Sigmoid colon (tissue), 4 donors: ENCODE measurements at regions not wholly inside any gene's neighbourhood (a gene's known extent, or its start where the extent isn't known, plus 50 kb on each side); places are given as distances from the start of the nearest gene placed in this dataset.

Experiments used
- CTCF ChIP-seq, 4 experiments: fragments of 450-650 bp in 3 of 4; fragments of 200-600 bp in 1 of 4; IDR thresholded peaks; one replicate each; pipeline ENCODE4 v1.5.1; 2016 to 2019; ENCODE audit warnings: antibody characterized with exemption in 4 of 4, mild to moderate bottlenecking in 3 of 4, moderate library complexity in 2 of 4
- EP300 ChIP-seq, 4 donors: sonication (generic); formaldehyde crosslinking; IDR thresholded peaks; one replicate each; pipeline ENCODE4 v1.6.1; 2017; ENCODE audit warnings: antibody characterized with exemption in 4 of 4
- POLR2A ChIP-seq, 2 donors: fragments of 450-650 bp; IDR thresholded peaks; one replicate each; pipeline ENCODE4 v1.6.1; 2016; ENCODE audit warnings: antibody characterized with exemption in 2 of 2, mild to moderate bottlenecking in 2 of 2, moderate library complexity in 2 of 2
- POLR2AphosphoS5 ChIP-seq, 4 donors: sonication (generic); formaldehyde crosslinking; IDR thresholded peaks; one replicate each; pipeline ENCODE4 v1.6.1; 2017; ENCODE audit warnings: antibody characterized with exemption in 4 of 4

- no peak for TF ChIP-seq CTCF (IDR thresholded peaks at IDR 0.05)
- no peak for TF ChIP-seq POLR2A (IDR thresholded peaks at IDR 0.05)
- TF ChIP-seq EP300 (IDR thresholded peaks at IDR 0.05), result no peak
- no peak for TF ChIP-seq POLR2AphosphoS5 (IDR thresholded peaks at IDR 0.05)
Observed at GRCh38 chr3:56889131-56889530, 87.4 kb upstream of the ARHGEF3 start.
